ENCODE measurements at regions not wholly inside any gene's neighbourhood (a gene's known extent, or its start where the extent isn't known, plus 50 kb on each side); places are given as distances from the start of the nearest gene placed in this dataset.

GRCh38 chr20:52589251-52589812 lies 382.8 kb upstream of the TSHZ2 start:
- no peak for DNase-seq (ENCODE audit: low read depth in 2 of 2, low spot score in 1 of 2)

- no peak for DNase-seq (ENCODE audit: low read depth in 2 of 2, low spot score in 1 of 2)
Measured at GRCh38 chr20:52586660-52587059, 385.5 kb upstream of the TSHZ2 start.

GRCh38 chr20:52585333-52585732 lies 386.8 kb upstream of the TSHZ2 start:
- no peak for DNase-seq (ENCODE audit: low read depth in 2 of 2, low spot score in 1 of 2)

- no peak for DNase-seq (ENCODE audit: low read depth in 2 of 2, low spot score in 1 of 2)
Measured at GRCh38 chr20:52578559-52578958, 387.0 kb upstream of the ZFP64 start.

- no peak for DNase-seq (ENCODE audit: low read depth in 2 of 2, low spot score in 1 of 2)
Measured at GRCh38 chr20:52577696-52578095, 386.1 kb upstream of the ZFP64 start.

GRCh38 chr20:52572687-52573086 lies 381.1 kb upstream of the ZFP64 start:
- no peak for DNase-seq (ENCODE audit: low read depth in 2 of 2, low spot score in 1 of 2)

- DNase-seq (ENCODE audit: low read depth in 2 of 2, low spot score in 1 of 2) = no peak
Measured at GRCh38 chr20:52569201-52569600, 377.6 kb upstream of the ZFP64 start.

GRCh38 chr20:52565614-52566013 lies 374.0 kb upstream of the ZFP64 start:
- DNase-seq (ENCODE audit: low read depth in 2 of 2, low spot score in 1 of 2) = no peak

GRCh38 chr20:52564594-52564993 lies 373.0 kb upstream of the ZFP64 start:
- DNase-seq (ENCODE audit: low read depth in 2 of 2, low spot score in 1 of 2) = no peak

- DNase-seq (ENCODE audit: low read depth in 2 of 2, low spot score in 1 of 2) = no peak
Measured at GRCh38 chr20:52552181-52552872, 360.7 kb upstream of the ZFP64 start.

GRCh38 chr20:52542131-52542530 lies 350.6 kb upstream of the ZFP64 start:
- DNase-seq (ENCODE audit: low read depth in 2 of 2, low spot score in 1 of 2) = no peak

GRCh38 chr20:52540509-52540908 lies 348.9 kb upstream of the ZFP64 start:
- DNase-seq (ENCODE audit: low read depth in 2 of 2, low spot score in 1 of 2) = no peak

GRCh38 chr20:52539891-52540290 lies 348.3 kb upstream of the ZFP64 start:
- DNase-seq (ENCODE audit: low read depth in 2 of 2, low spot score in 1 of 2) = no peak

GRCh38 chr20:52536841-52537400 lies 345.3 kb upstream of the ZFP64 start:
- no peak for DNase-seq (ENCODE audit: low read depth in 2 of 2, low spot score in 1 of 2)

GRCh38 chr20:52536040-52536439 lies 344.5 kb upstream of the ZFP64 start:
- no peak for DNase-seq (ENCODE audit: low read depth in 2 of 2, low spot score in 1 of 2)

- no peak for DNase-seq (ENCODE audit: low read depth in 2 of 2, low spot score in 1 of 2)
Measured at GRCh38 chr20:52534616-52535015, 343.0 kb upstream of the ZFP64 start.

GRCh38 chr20:52533401-52533800 lies 341.8 kb upstream of the ZFP64 start:
- DNase-seq (ENCODE audit: low read depth in 2 of 2, low spot score in 1 of 2) = no peak

GRCh38 chr20:52532674-52533073 lies 341.1 kb upstream of the ZFP64 start:
- DNase-seq (ENCODE audit: low read depth in 2 of 2, low spot score in 1 of 2) = no peak

GRCh38 chr20:52530571-52530970 lies 339.0 kb upstream of the ZFP64 start:
- DNase-seq (ENCODE audit: low read depth in 2 of 2, low spot score in 1 of 2) = no peak

GRCh38 chr20:52529826-52530225 lies 338.2 kb upstream of the ZFP64 start:
- no peak for DNase-seq (ENCODE audit: low read depth in 2 of 2, low spot score in 1 of 2)

GRCh38 chr20:52524861-52525260 lies 333.3 kb upstream of the ZFP64 start:
- DNase-seq (ENCODE audit: low read depth in 2 of 2, low spot score in 1 of 2) = no peak

- no peak for DNase-seq (ENCODE audit: low read depth in 2 of 2, low spot score in 1 of 2)
Measured at GRCh38 chr20:52518735-52519134, 327.2 kb upstream of the ZFP64 start.

- DNase-seq (ENCODE audit: low read depth in 2 of 2, low spot score in 1 of 2) = no peak
Measured at GRCh38 chr20:52515877-52516276, 324.3 kb upstream of the ZFP64 start.
